KBM-7 (cell line): ENCODE measurements at regions not wholly inside any gene's neighbourhood (a gene's known extent, or its start where the extent isn't known, plus 50 kb on each side); places are given as distances from the start of the nearest gene placed in this dataset.
"Not testable (repeated sequence)": the region's sequence is repeated elsewhere in the genome, so short reads cannot be mapped to it uniquely, and the experiment has no call there.

ENCODE experiments used
- DNase-seq: peaks from one replicate; pipeline ENCODE4 v3.0.0-alpha.2; 2015
- in situ Hi-C: fragments of 300-500 bp; cut with MboI; formaldehyde crosslinking; loops from 2 replicates; pipeline ENCODE4 v1.14.3; 2020; ENCODE audit warnings: low sequenced_read_pairs, low pct_unique_long_range_greater_than_20kb, mixed read lengths

DNA sequence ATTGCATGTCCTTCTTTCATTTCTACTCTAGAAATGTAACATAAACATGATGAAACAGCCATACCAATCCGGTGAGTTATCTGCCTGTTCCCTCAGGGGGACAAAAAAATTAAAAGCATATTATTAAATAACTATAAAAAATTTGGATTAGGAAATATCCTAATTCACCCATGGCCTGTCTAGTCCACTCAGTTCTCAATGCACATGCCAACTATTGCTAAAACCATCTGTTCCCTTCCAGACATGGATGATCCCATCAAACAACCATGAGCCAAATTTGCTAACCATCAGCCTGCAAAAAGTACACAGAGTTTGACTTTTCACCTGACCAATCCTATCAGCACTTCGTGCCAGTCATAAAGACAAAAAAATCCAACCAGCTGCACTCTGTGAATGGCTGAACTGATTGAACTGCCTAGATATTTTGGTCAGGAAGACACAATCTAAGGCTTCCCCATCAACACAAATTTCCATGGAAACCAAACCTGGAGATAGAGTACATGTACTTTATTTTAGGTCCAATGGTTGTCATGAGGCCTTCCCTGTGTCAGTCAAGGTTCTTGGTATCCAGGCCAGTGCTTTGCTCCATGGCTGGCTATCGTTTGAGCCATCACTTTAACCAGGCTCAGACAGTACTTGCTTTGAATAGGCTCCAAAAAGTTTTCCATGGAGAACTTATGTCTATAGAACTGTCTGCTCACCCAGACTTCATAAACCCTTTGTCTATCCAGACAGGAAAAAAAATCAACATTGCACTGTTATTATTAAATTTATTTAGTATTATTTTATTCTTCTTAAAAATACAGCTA lies 570.8 kb downstream of the LTN1 start:
- DNase-seq = no peak

DNA sequence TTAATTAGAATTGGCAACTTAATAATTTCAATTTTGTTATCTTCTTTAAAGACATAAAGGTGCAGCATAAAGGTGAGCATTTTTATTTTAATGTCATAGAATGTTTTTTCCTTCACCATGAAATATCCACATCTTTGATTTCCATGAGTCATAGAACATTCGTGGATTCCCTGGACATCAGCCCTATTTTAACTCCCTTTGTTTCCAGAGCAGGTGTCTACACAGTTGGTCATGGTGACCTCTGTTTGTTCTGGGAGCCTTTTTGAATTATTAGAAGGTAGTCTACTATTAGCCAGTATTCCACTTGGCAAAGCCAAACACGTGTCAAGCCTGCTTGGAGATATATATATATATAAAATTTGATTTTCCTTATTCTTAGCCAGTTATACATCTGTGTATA lies 572.9 kb downstream of the LTN1 start:
- no peak for DNase-seq
- in situ Hi-C loops = no loop called here

More for the DNA sequence above, 570.8 kb downstream of the LTN1 start:
- in situ Hi-C loops = no loop called here

GRCh38 chr21:28418726-28419514 lies 573.8 kb downstream of the LTN1 start:
- in situ Hi-C loops = no loop called here

GRCh38 chr21:28410256-28410655 lies 582.4 kb downstream of the LTN1 start:
- DNase-seq = peak; percentile 19
- in situ Hi-C loops = no loop called here

More at GRCh38 chr21:28418726-28419514, 573.8 kb downstream of the LTN1 start:
- no peak for DNase-seq

DNA sequence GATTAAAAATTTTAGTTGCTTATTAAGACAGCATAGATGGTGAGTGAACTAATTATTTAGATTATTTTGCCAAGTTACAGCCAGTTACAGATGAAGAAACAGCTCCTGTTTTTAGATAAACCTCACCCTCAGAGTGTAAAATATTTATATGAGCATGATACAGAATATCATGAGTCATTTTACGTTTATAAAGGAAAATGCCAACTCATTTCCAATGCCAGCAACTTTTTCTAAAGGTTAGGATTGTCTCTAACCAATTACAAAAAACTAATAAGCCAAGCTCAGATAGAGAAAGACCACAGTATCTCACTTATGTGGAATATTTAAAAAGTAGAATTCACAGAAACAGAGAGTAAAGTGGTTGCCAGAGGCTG lies 590.1 kb downstream of the LTN1 start:
- no peak for DNase-seq
- in situ Hi-C loops = no loop called here

DNA sequence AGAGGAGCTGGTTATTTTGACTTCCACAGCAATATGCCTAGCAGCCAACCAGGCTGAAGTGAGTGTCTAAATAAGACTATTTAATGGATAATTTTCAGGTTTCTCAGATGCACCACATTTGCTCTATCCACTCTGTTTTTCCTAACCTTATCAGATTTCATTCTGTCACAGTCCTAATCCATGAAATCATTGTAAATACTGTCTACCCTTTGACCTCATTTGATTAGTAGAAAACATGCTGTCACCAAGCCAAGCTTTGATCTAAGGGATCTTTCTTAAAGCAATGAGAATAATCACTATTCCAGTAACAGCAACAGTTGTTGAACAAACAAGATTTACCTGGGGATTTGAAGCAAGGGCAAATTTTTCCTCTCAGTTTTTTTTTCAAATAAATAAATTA lies 595.6 kb downstream of the LTN1 start:
- in situ Hi-C loops = no loop called here
- no peak for DNase-seq

DNA sequence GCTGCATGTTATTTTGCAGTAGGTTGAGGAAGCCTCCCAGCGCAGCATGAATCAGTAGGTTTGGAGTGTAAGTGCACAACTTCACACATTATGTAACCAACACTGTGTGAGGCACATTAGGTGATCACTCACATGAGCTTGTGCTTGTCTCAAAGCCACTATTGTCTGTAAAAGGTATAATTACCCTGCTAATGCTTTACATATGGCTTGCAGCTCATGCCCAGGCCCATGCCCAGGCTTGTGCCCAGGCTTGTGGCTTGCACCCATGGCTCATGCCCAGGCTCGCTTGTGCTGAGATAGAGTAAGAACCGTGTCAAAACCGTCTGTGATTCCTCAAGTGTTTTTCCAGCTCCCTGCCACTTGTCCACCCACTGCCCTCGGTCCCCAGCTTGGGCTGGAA lies 596.3 kb downstream of the LTN1 start:
- in situ Hi-C loops = no loop called here
- DNase-seq = no peak

- in situ Hi-C loops = no loop called here
- DNase-seq = no peak
These were observed 599.4 kb downstream of the LTN1 start for GRCh38 chr21:28393279-28393678.

- no peak for DNase-seq
- in situ Hi-C loops = no loop called here
These were observed 600.5 kb downstream of the LTN1 start for GRCh38 chr21:28391938-28392849.

- DNase-seq = no peak
- in situ Hi-C loops = no loop called here
These were observed 605.5 kb downstream of the LTN1 start for GRCh38 chr21:28387220-28387619.

GRCh38 chr21:28385845-28386244 lies 606.8 kb downstream of the LTN1 start:
- no peak for DNase-seq
- in situ Hi-C loops = no loop called here

DNA sequence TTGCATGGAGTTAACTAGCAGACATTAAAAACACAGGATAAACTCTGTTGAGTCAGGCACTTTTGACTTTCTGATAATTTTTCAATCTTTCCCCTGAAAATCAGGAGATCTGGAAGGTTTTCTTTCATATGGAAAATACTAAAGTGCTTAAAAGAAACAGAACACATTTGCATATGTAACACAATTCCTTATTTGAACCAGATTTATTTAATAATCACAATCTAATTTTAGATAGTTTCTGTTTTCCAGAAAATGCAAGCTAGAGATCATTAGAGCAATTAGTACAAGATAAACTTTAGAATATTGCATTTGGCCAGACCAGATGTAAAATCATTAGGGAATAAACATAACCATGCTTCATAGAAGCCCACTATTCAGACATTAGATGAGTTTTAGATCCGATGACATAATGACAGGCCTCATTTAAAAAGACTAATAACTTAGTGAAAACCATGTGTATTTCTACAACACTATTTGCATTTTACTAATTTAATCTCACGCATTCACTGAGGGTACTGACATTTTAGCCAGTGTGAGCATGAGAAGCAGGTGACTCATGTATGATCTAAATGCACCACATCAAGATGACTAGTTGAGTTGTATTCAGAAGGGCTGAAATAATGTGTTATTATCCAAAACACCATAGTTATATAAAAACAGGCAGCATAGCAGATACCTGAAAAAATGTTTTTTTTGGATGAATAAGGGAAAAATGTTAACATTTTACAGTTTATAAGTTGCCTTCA lies 611.5 kb downstream of the LTN1 start:
- DNase-seq, in situ Hi-C loops: not testable (repeated sequence)

DNA sequence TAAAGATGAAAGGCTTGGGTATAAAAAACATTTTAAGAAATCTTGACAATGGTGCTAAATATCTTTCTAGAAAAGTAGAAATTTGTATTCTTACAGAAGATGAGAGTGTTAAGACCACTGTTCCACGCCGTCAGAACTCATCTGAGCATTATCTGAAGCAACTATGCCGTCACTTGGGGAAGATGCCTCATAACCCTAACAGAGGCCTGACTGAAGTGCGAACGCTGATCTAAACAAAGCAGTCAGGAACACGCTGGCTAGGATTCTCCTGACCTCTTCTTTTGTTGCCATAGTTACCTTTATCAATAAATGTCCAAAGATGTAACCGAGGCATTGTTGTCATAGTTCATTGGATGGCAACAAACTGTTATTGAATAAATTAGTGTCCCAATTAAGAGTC lies 612.4 kb downstream of the LTN1 start:
- in situ Hi-C loops = no loop called here
- no peak for DNase-seq

GRCh38 chr21:28378026-28378425 lies 614.7 kb downstream of the LTN1 start:
- in situ Hi-C loops = no loop called here
- DNase-seq = no peak

DNA sequence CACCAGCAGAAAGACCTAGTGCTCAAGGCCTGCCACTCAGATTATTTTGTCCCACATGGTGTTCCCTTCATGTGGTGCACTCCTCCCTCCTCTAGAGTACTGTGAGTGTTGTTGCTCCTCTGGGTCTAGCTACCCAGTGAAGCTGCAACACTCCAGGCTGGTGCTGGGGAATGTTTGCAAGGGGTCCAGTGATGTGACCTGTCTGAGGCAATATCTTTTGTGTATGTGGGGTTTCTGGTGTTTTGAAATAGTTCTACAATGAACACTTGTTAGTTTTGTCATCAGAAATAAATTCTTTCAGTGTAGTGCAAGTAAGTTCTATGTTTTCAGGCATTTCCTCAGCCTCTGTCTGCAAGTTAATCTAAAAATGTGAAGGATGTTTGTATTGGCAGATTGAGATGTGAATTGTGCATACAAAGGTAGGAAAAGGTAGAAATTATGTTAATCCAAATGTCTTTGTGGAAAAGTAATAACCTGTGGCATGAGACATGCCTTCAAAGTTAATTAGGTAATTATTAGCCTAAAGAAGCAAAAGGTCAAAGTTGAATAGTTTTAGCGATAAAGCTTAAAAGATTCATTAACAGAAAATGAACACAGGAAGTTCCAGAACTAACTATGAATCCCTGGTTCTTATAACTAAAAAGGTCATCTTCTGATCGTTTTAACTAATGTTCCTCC lies 616.8 kb downstream of the LTN1 start:
- no peak for DNase-seq
- in situ Hi-C loops = no loop called here

- in situ Hi-C loops = no loop called here
These were observed 617.8 kb downstream of the LTN1 start for GRCh38 chr21:28374881-28375280.

DNA sequence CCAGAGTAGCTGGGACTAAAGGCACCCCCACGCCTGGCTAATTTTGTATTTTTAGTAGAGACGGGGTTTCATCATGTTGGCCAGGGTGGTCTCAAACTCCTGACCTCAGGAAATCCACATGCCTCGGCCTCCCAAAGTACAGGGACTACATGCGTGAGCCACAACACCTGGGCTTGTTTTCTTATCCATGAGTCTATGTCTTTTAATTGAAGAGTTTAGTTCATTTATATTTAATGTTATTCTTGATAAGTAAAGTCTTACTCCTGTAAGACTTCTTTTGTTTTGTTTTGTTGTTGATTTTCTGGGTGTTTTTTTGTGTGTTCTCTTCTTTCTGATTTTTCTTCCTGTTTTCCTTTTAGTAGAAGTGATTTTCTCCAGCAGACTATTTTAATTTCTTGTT lies 621.0 kb downstream of the LTN1 start:
- DNase-seq = no peak
- in situ Hi-C loops = no loop called here

More at GRCh38 chr21:28374881-28375280, 617.8 kb downstream of the LTN1 start:
- no peak for DNase-seq

DNA sequence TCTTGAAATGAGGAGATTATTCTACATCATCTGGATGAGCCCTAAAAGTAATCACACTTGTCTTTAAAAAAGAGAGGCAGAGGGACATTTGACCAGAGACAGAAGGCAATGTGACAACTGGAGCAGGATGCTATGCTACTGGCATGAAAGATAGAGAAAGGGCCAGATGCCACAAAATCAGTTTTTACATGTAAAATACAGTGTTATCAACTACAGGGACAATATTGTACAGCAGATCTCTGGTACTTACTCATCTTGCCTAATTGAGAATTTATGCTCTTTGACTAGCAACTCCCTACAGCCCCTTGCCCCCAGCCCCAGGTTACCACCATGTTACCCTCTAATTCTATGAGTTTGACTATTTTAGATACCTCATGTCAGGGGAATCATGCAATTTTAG lies 633.4 kb downstream of the LTN1 start:
- in situ Hi-C loops = no loop called here

More for the DNA sequence above, 633.4 kb downstream of the LTN1 start:
- DNase-seq = no peak
